GM23338 (cell line): ENCODE measurements at regions not wholly inside any gene's neighbourhood (a gene's known extent, or its start where the extent isn't known, plus 50 kb on each side); places are given as distances from the start of the nearest gene placed in this dataset.
A peak's percentile ranks its signal among the peaks of the same experiment; 100 is the strongest.

ENCODE experiments used
- ATAC-seq: fragments of 200-7000 bp; cut with Tn5 transposase; 3 replicates; pipeline ENCODE4 v1.9.1; 2020
- DNase-seq: peaks from one replicate; pipeline ENCODE4 v3.0.0-alpha.2; 2015; ENCODE audit warnings: low spot score
- H2AFZ ChIP-seq: fragments of 200-600 bp; sonication (generic); 2 replicates; pipeline ENCODE4 v1.8.0; 2016; ENCODE audit warnings: antibody characterized with exemption, mild to moderate bottlenecking, moderate library complexity
- H3F3A ChIP-seq: fragments of 200-600 bp; sonication (generic); replicated peaks from 2 replicates; pipeline ENCODE4 v1.8.0; 2017; ENCODE audit warnings: antibody characterized with exemption, mixed run types, low read depth
- H3K27ac ChIP-seq: fragments of 200-600 bp; sonication (generic); 2 replicates; pipeline ENCODE4 v1.6.1; 2016; ENCODE audit warnings: low read depth
- H3K27me3 ChIP-seq: fragments of 200-600 bp; sonication (generic); 2 replicates; pipeline ENCODE4 v1.8.0; 2016; ENCODE audit warnings: mild to moderate bottlenecking, mixed run types, moderate library complexity; ENCODE audit not compliant: insufficient read depth
- H3K36me3 ChIP-seq: fragments of 200-600 bp; sonication (generic); 2 replicates; pipeline ENCODE4 v1.8.0; 2016; ENCODE audit warnings: mild to moderate bottlenecking; ENCODE audit not compliant: insufficient read depth
- H3K4me1 ChIP-seq: fragments of 200-600 bp; sonication (generic); 2 replicates; pipeline ENCODE4 v1.8.0; 2016; ENCODE audit warnings: mild to moderate bottlenecking, moderate library complexity; ENCODE audit not compliant: insufficient read depth
- H3K4me2 ChIP-seq: fragments of 200-600 bp; sonication (generic); 2 replicates; pipeline ENCODE4 v1.7.1; 2017; ENCODE audit warnings: mixed run types
- H3K4me3 ChIP-seq: fragments of 200-600 bp; sonication (generic); 2 replicates; pipeline ENCODE4 v1.6.1; 2016; ENCODE audit warnings: mixed run types
- H3K79me2 ChIP-seq: fragments of 200-600 bp; sonication (generic); replicated peaks from 2 replicates; pipeline ENCODE4 v1.8.0; 2017; ENCODE audit warnings: mild to moderate bottlenecking; ENCODE audit not compliant: insufficient read depth
- H3K9me2 ChIP-seq: fragments of 200-600 bp; sonication (generic); 2 replicates; pipeline ENCODE4 v1.8.0; 2017; ENCODE audit not compliant: insufficient read depth
- H4K20me1 ChIP-seq: fragments of 200-600 bp; sonication (generic); replicated peaks from 2 replicates; pipeline ENCODE4 v1.8.0; 2017; ENCODE audit warnings: mild to moderate bottlenecking; ENCODE audit not compliant: insufficient read depth
- H3K27ac Mint-ChIP-seq: 2 replicates; pipeline ENCODE4 v1.8.0; 2020; ENCODE audit warnings: inconsistent platforms, mild to moderate bottlenecking, moderate library complexity, mixed read lengths
- H3K27me3 Mint-ChIP-seq: 3 replicates; pipeline ENCODE4 v1.8.0; 2022; ENCODE audit warnings: low read depth, mild to moderate bottlenecking, moderate library complexity, mixed read lengths, inconsistent platforms; ENCODE audit not compliant: insufficient read depth, poor library complexity
- H3K36me3 Mint-ChIP-seq: 3 replicates; pipeline ENCODE4 v1.8.0; 2021; ENCODE audit warnings: low read depth, mild to moderate bottlenecking, inconsistent platforms, moderate library complexity, mixed read lengths
- H3K4me1 Mint-ChIP-seq: 3 replicates; pipeline ENCODE4 v1.8.0; 2020; ENCODE audit warnings: mild to moderate bottlenecking, inconsistent platforms, mixed read lengths
- H3K4me3 Mint-ChIP-seq: 3 replicates; pipeline ENCODE4 v1.8.0; 2021; ENCODE audit warnings: moderate library complexity, mild to moderate bottlenecking, inconsistent platforms, mixed read lengths
- H3K9me3 Mint-ChIP-seq: 3 replicates; pipeline ENCODE4 v1.8.0; 2020; ENCODE audit warnings: moderate library complexity, mild to moderate bottlenecking, inconsistent platforms, mixed read lengths
- CREB1 ChIP-seq: fragments of 250-450 bp; sonication (Bioruptor Pico); IDR thresholded peaks from 2 replicates; pipeline ENCODE4 v1.5.0; 2020; ENCODE audit warnings: low read depth, mild to moderate bottlenecking, moderate library complexity
- CTCF ChIP-seq, 2 experiments: fragments of 200-600 bp in 1 of 2; sonication (generic) in 1 of 2; conservative IDR thresholded peaks; 2 replicates each; pipeline versions ENCODE4 v1.5.1 to v1.6.1; 2016 to 2017; ENCODE audit warnings: antibody characterized with exemption in 2 of 2, low read depth in 2 of 2, mild to moderate bottlenecking in 2 of 2, moderate library complexity in 1 of 2
- ETS1 ChIP-seq: IDR thresholded peaks from 2 replicates; pipeline ENCODE4 v1.6.1; 2016; ENCODE audit warnings: antibody characterized with exemption
- EZH2 ChIP-seq: fragments of 200-600 bp; sonication (generic); IDR thresholded peaks from one replicate; pipeline ENCODE4 v1.8.0; 2017; ENCODE audit warnings: antibody characterized with exemption, mild to moderate bottlenecking, low read depth; ENCODE audit not compliant: unreplicated experiment
- EZH2phosphoT487 ChIP-seq: fragments of 200-600 bp; sonication (generic); IDR thresholded peaks from one replicate; pipeline ENCODE4 v1.8.1; 2018; ENCODE audit warnings: antibody characterized with exemption; ENCODE audit not compliant: unreplicated experiment
- JUNB ChIP-seq: IDR thresholded peaks from one replicate; pipeline ENCODE4 v1.6.1; 2016; ENCODE audit warnings: antibody characterized with exemption; ENCODE audit not compliant: unreplicated experiment
- NANOG ChIP-seq: IDR thresholded peaks from 2 replicates; pipeline ENCODE4 v1.6.1; 2016; ENCODE audit warnings: antibody characterized with exemption, borderline replicate concordance
- POLR2AphosphoS5 ChIP-seq: IDR thresholded peaks from 2 replicates; pipeline ENCODE4 v1.6.1; 2016; ENCODE audit warnings: antibody characterized with exemption, low read depth
- REST ChIP-seq: IDR thresholded peaks from one replicate; pipeline ENCODE4 v1.6.1; 2018; ENCODE audit warnings: antibody characterized with exemption; ENCODE audit not compliant: unreplicated experiment
- STAT1 ChIP-seq: IDR thresholded peaks from one replicate; pipeline ENCODE4 v1.6.1; 2016; ENCODE audit warnings: antibody characterized with exemption; ENCODE audit not compliant: unreplicated experiment
- ZNF114 ChIP-seq: fragments of 250-450 bp; sonication (Bioruptor Pico); IDR thresholded peaks from 2 replicates; pipeline ENCODE4 v1.5.0; 2020; ENCODE audit warnings: mild to moderate bottlenecking, moderate library complexity
- ZNF331 ChIP-seq: fragments of 250-450 bp; sonication (Bioruptor Pico); IDR thresholded peaks from 2 replicates; pipeline ENCODE4 v1.5.0; 2020; ENCODE audit warnings: low read depth, mild to moderate bottlenecking, moderate library complexity
- ZNF462 ChIP-seq: fragments of 250-450 bp; sonication (Bioruptor Pico); IDR thresholded peaks from 2 replicates; pipeline ENCODE4 v1.5.0; 2020; ENCODE audit warnings: mild to moderate bottlenecking, moderate library complexity

GRCh38 chr20:51970858-51971257 is 168.5 kb upstream of the SALL4 start:
- Histone ChIP-seq H3K27ac (no peak overlapping the region), H3K36me3 (no peaks in the 10 kb centered on the region), H3F3A (no peaks in the 10 kb centered on the region), H3K79me2 (no peaks in the 10 kb centered on the region), H3K4me2 (no peak overlapping the region), H3K4me1 (peaks cover 2% of the 10 kb centered on the region; the same call in 1 of the 2 replicates), H4K20me1 (no peaks in the 10 kb centered on the region), H3K9me2 (no peaks in the 10 kb centered on the region), H2AFZ (peak overlapping the region; percentile 12; the same call in 1 of the 2 replicates), H3K27me3 (no peaks in the 10 kb centered on the region), H3K4me3 (no peak overlapping the region)
- no peak overlapping the region for H3K27ac Mint-ChIP-seq
- peaks cover 6% of the 10 kb centered on the region; the same call in 1 of the 3 replicates for H3K4me1 Mint-ChIP-seq
- no peaks in the 10 kb centered on the region for H3K36me3 Mint-ChIP-seq
- no peak for DNase-seq
- H3K9me3 Mint-ChIP-seq, result no peaks in the 10 kb centered on the region
- no peak for ATAC-seq
- no peak overlapping the region for H3K4me3 Mint-ChIP-seq
- peaks cover 5% of the 10 kb centered on the region for H3K27me3 Mint-ChIP-seq
- TF ChIP-seq ZNF331 (CRISPR knock-in tag) (no peak), JUNB (no peak), ETS1 (no peak), STAT1 (no peak), POLR2AphosphoS5 (no peak), EZH2 (no peak), REST (no peak), NANOG (no peak), ZNF114 (no peak), EZH2phosphoT487 (no peak), CTCF (conservative IDR thresholded peaks at IDR 0.05; ENCODE audit: low read depth in 2 of 2) (no peak), CREB1 (CRISPR knock-in tag) (no peak), ZNF462 (CRISPR knock-in tag) (no peak)
